ENCODE measurements at regions not wholly inside any gene's neighbourhood (a gene's known extent, or its start where the extent isn't known, plus 50 kb on each side); places are given as distances from the start of the nearest gene placed in this dataset.

DNA sequence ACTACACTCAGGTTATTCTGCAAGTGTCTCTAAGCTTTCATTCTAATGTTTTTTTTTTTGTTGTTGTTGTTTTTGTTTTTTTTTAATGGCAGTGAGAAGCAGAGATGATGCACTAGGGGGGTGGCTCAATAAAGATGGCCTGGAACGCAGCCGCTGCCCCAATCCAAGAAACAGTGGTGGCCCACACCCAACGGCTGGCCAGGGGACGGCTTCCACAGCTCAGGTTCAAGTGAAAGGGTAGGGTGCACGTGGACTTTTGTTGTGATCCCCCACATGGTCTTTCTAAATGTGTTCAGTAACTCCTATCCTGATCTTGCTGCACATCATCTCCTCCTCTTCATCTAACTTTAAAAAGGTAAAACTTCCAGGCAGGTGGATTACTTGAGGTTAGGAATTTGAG lies 190.1 kb downstream of the NDUFA10 start:
- TF ChIP-seq GATA2 (IDR thresholded peaks at IDR 0.05; ENCODE audit: low read depth, low read length) (no peak), GATA3 (IDR thresholded peaks at IDR 0.05; ENCODE audit: low read depth, low read length) (no peak)

Measured in SH-SY5Y (cell line).